Activated CD8-positive, alpha-beta memory T cell treated with anti-CD3 and anti-CD28 coated beads for 36 hours (primary cell): ENCODE measurements at regions not wholly inside any gene's neighbourhood (a gene's known extent, or its start where the extent isn't known, plus 50 kb on each side); places are given as distances from the start of the nearest gene placed in this dataset.
"Not testable (repeated sequence)": the region's sequence is repeated elsewhere in the genome, so short reads cannot be mapped to it uniquely, and the experiment has no call there.

Source experiments
- CTCF ChIA-PET: fragments of 350-600 bp; sonication (Branson Sonifier 250); formaldehyde crosslinking; loops from one replicate; lab custom pipeline; 2021; ENCODE audit warnings: antibody characterized with exemption; lab: Charles Lee
- POLR2A ChIA-PET: fragments of 350-600 bp; sonication (Branson Sonifier 250); formaldehyde crosslinking; loops from one replicate; lab custom pipeline; 2021; ENCODE audit warnings: antibody characterized with exemption; lab: Charles Lee

GRCh38 chr10:20620981-20621380 is 276.1 kb downstream of the NEBL start:
- ChIA-PET POLR2A (no interaction called here), CTCF (no interaction called here)

GRCh38 chr10:20618011-20618547 is 279.0 kb downstream of the NEBL start:
- CTCF ChIA-PET: no interaction called here
- POLR2A ChIA-PET: no interaction called here

GRCh38 chr10:20616918-20617810 is 279.9 kb downstream of the NEBL start:
- ChIA-PET POLR2A (no interaction called here), CTCF (no interaction called here)

GRCh38 chr10:20616056-20616671 is 280.9 kb downstream of the NEBL start:
- POLR2A ChIA-PET: no interaction called here
- CTCF ChIA-PET: no interaction called here

- CTCF ChIA-PET: no interaction called here
- POLR2A ChIA-PET: no interaction called here
These were observed 281.7 kb downstream of the NEBL start for GRCh38 chr10:20615395-20615794.

GRCh38 chr10:20614911-20615310 is 282.2 kb downstream of the NEBL start:
- ChIA-PET CTCF (no interaction called here), POLR2A (no interaction called here)

- ChIA-PET POLR2A (no interaction called here), CTCF (no interaction called here)
These were observed 288.6 kb downstream of the NEBL start for GRCh38 chr10:20608503-20608902.

- CTCF ChIA-PET: no interaction called here
- POLR2A ChIA-PET: no interaction called here
These were observed 290.1 kb downstream of the NEBL start for GRCh38 chr10:20606985-20607384.

GRCh38 chr10:20601941-20602461 is 295.1 kb downstream of the NEBL start:
- ChIA-PET POLR2A (no interaction called here), CTCF (no interaction called here)

GRCh38 chr10:20598590-20598989 is 298.5 kb downstream of the NEBL start:
- ChIA-PET POLR2A (no interaction called here), CTCF (no interaction called here)

GRCh38 chr10:20596911-20597310 is 300.2 kb downstream of the NEBL start:
- CTCF ChIA-PET: no interaction called here
- POLR2A ChIA-PET: no interaction called here

- ChIA-PET CTCF (no interaction called here), POLR2A (no interaction called here)
These were observed 300.9 kb downstream of the NEBL start for GRCh38 chr10:20596065-20596755.

- ChIA-PET POLR2A (no interaction called here), CTCF (no interaction called here)
These were observed 303.5 kb downstream of the NEBL start for GRCh38 chr10:20593649-20594048.

GRCh38 chr10:20582041-20582440 is 315.1 kb downstream of the NEBL start:
- POLR2A ChIA-PET: no interaction called here
- CTCF ChIA-PET: no interaction called here

GRCh38 chr10:20573924-20574323 is 323.2 kb downstream of the NEBL start:
- ChIA-PET CTCF (no interaction called here), POLR2A (no interaction called here)

GRCh38 chr10:20555990-20556389 is 341.1 kb downstream of the NEBL start:
- POLR2A ChIA-PET, CTCF ChIA-PET: not testable (repeated sequence)

- POLR2A ChIA-PET: no interaction called here
These were observed 344.7 kb downstream of the NEBL start for GRCh38 chr10:20552382-20552781.

GRCh38 chr10:20551761-20552160 is 345.4 kb downstream of the NEBL start:
- POLR2A ChIA-PET: no interaction called here
- CTCF ChIA-PET: no interaction called here

More at GRCh38 chr10:20552382-20552781, 344.7 kb downstream of the NEBL start:
- CTCF ChIA-PET: no interaction called here

GRCh38 chr10:20535897-20536881 is 360.9 kb downstream of the NEBL start:
- ChIA-PET POLR2A (no interaction called here), CTCF (no interaction called here)
